Natural killer cell (primary cell): ENCODE measurements at regions not wholly inside any gene's neighbourhood (a gene's known extent, or its start where the extent isn't known, plus 50 kb on each side); places are given as distances from the start of the nearest gene placed in this dataset.
A peak's percentile ranks its signal among the peaks of the same experiment; 100 is the strongest.

Experiments used
- ATAC-seq, 3 donors: fragments of 150-1000 bp in 2 of 3; fragments of 200-7000 bp in 1 of 3; cut with Tn5 transposase; 1 replicate in 1 of 3; 2 replicates in 2 of 3; pipeline ENCODE4 v1.10.0; 2021; ENCODE audit warnings: mild to moderate bottlenecking in 2 of 3, moderate library complexity in 2 of 3
- DNase-seq, 2 donors: peaks; one replicate each; pipeline versions ENCODE4 v3.0.0 to v3.0.0-alpha.2; 2013 to 2021; ENCODE audit warnings: mixed read lengths in 1 of 2
- H3K27ac ChIP-seq: one replicate; pipeline ENCODE4 v1.5.1; 2013; ENCODE audit warnings: mild to moderate bottlenecking, low read length
- H3K27me3 ChIP-seq: one replicate; pipeline ENCODE4 v1.6.1; 2013; ENCODE audit warnings: low read length; ENCODE audit not compliant: control insufficient read depth, insufficient read depth
- H3K36me3 ChIP-seq: one replicate; pipeline ENCODE4 v1.6.1; 2013; ENCODE audit warnings: low read length; ENCODE audit not compliant: control insufficient read depth, insufficient read depth
- H3K4me1 ChIP-seq: one replicate; pipeline ENCODE4 v1.6.1; 2013; ENCODE audit warnings: low read length; ENCODE audit not compliant: control insufficient read depth, insufficient read depth
- H3K4me3 ChIP-seq: one replicate; pipeline ENCODE4 v1.5.1; 2013; ENCODE audit warnings: low read length
- H3K9me3 ChIP-seq: one replicate; pipeline ENCODE4 v1.6.1; 2013; ENCODE audit warnings: low read length; ENCODE audit not compliant: control insufficient read depth, insufficient read depth
- H3K27ac Mint-ChIP-seq, 2 donors: one replicate each; pipeline ENCODE4 v1.8.0; 2022; ENCODE audit warnings: mild to moderate bottlenecking in 2 of 2, mixed read lengths in 2 of 2, moderate library complexity in 1 of 2
- H3K27me3 Mint-ChIP-seq, 2 donors: one replicate each; pipeline ENCODE4 v1.8.0; 2022; ENCODE audit warnings: low read depth in 2 of 2, mixed read lengths in 2 of 2
- H3K36me3 Mint-ChIP-seq: one replicate; pipeline ENCODE4 v1.8.0; 2022; ENCODE audit warnings: mixed read lengths
- H3K4me1 Mint-ChIP-seq, 2 donors: one replicate each; pipeline ENCODE4 v1.8.0; 2022; ENCODE audit warnings: mixed read lengths in 2 of 2
- H3K4me3 Mint-ChIP-seq: one replicate; pipeline ENCODE4 v1.8.0; 2022; ENCODE audit warnings: mild to moderate bottlenecking, moderate library complexity, mixed read lengths
- H3K9me3 Mint-ChIP-seq, 2 donors: one replicate each; pipeline ENCODE4 v1.8.0; 2022; ENCODE audit warnings: mixed read lengths in 2 of 2
- CTCF ChIP-seq: fragments of 200-600 bp; IDR thresholded peaks from one replicate; pipeline ENCODE4 v1.8.0; 2022; ENCODE audit warnings: antibody characterized with exemption
- WGBS: methylation state at CpG from one replicate; pipeline ENCODE4 v1.1.7; 2013; ENCODE audit warnings: missing lambda C conversion rate; ENCODE audit not compliant: insufficient coverage; 5-methylcytosine and 5-hydroxymethylcytosine counted together
- intact Hi-C: fragments of 100-400 bp; cut with micrococcal nuclease; formaldehyde crosslinking; loops from one replicate; pipeline ENCODE4 v1.14.2; 2022

- ATAC-seq (no peak), DNase-seq (peak in 1 of 2 donors; percentile 9)
- Histone ChIP-seq H3K4me1 (no peaks in the 10 kb centered on the region), H3K27me3 (no peaks in the 10 kb centered on the region), H3K9me3 (no peaks in the 10 kb centered on the region), H3K36me3 (no peaks in the 10 kb centered on the region), H3K4me3 (no peak overlapping the region), H3K27ac (no peak overlapping the region)
- H3K4me3 Mint-ChIP-seq = no peak overlapping the region
- WGBS = 86% methylated on average over 4 of the region's 4 CpGs
- no peak overlapping the region for H3K27ac Mint-ChIP-seq
- H3K27me3 Mint-ChIP-seq = peaks cover 0 to 4% of the 10 kb centered on the region in 2 donors
- TF ChIP-seq CTCF = no peak
- H3K36me3 Mint-ChIP-seq = no peaks in the 10 kb centered on the region
- peaks cover 0 to 11% of the 10 kb centered on the region in 2 donors for H3K4me1 Mint-ChIP-seq
- intact Hi-C loops = no loop called here
- H3K9me3 Mint-ChIP-seq = no peaks in the 10 kb centered on the region
Observed at GRCh38 chr22:20647586-20648305, 126.2 kb upstream of the SERPIND1 start.

- ATAC-seq (no peak), DNase-seq (no peak)
Observed at GRCh38 chr22:20648306-20648903, 125.5 kb upstream of the SERPIND1 start.

GRCh38 chr22:20650294-20651207 lies 123.4 kb upstream of the SERPIND1 start:
- H3K4me1 Mint-ChIP-seq = peaks cover 0 to 11% of the 10 kb centered on the region in 2 donors
- Histone ChIP-seq H3K27me3 (no peaks in the 10 kb centered on the region), H3K4me3 (no peak overlapping the region), H3K27ac (no peak overlapping the region), H3K36me3 (no peaks in the 10 kb centered on the region), H3K9me3 (no peaks in the 10 kb centered on the region), H3K4me1 (no peaks in the 10 kb centered on the region)
- TF ChIP-seq CTCF = no peak
- no peak for DNase-seq
- intact Hi-C loops = no loop called here
- no peak overlapping the region for H3K4me3 Mint-ChIP-seq
- H3K36me3 Mint-ChIP-seq = no peaks in the 10 kb centered on the region
- ATAC-seq = no peak
- no peak overlapping the region for H3K27ac Mint-ChIP-seq
- WGBS = 87% methylated on average over 13 of the region's 13 CpGs
- H3K9me3 Mint-ChIP-seq = no peaks in the 10 kb centered on the region
- H3K27me3 Mint-ChIP-seq = no peaks in the 10 kb centered on the region

More at GRCh38 chr22:20648306-20648903, 125.5 kb upstream of the SERPIND1 start:
- no peak overlapping the region for H3K27ac ChIP-seq
- H3K4me3 ChIP-seq = no peak overlapping the region
- TF ChIP-seq CTCF = no peak
- H3K4me3 Mint-ChIP-seq = no peak overlapping the region
- peaks cover 0 to 11% of the 10 kb centered on the region in 2 donors for H3K4me1 Mint-ChIP-seq
- H3K36me3 ChIP-seq = no peaks in the 10 kb centered on the region
- H3K4me1 ChIP-seq = no peaks in the 10 kb centered on the region
- H3K9me3 Mint-ChIP-seq = no peaks in the 10 kb centered on the region
- H3K9me3 ChIP-seq = no peaks in the 10 kb centered on the region
- 91% methylated on average over 2 of the region's 2 CpGs for WGBS
- no peak overlapping the region for H3K27ac Mint-ChIP-seq
- H3K36me3 Mint-ChIP-seq = no peaks in the 10 kb centered on the region
- no peaks in the 10 kb centered on the region for H3K27me3 ChIP-seq
- intact Hi-C loops = no loop called here
- H3K27me3 Mint-ChIP-seq = peaks cover 0 to 4% of the 10 kb centered on the region in 2 donors
